HG02678 (cell line): ENCODE measurements at regions not wholly inside any gene's neighbourhood (a gene's known extent, or its start where the extent isn't known, plus 50 kb on each side); places are given as distances from the start of the nearest gene placed in this dataset.

Experiments
- ATAC-seq: cut with Tn5 transposase; IDR thresholded peaks from one replicate; pipeline ENCODE4 v1.9.1; 2021; ENCODE audit warnings: mild to moderate bottlenecking, moderate library complexity; ENCODE audit not compliant: unreplicated experiment

GRCh38 chr13:40161351-40161810, 505.1 kb downstream of the FOXO1 start:
- no peak for ATAC-seq

DNA sequence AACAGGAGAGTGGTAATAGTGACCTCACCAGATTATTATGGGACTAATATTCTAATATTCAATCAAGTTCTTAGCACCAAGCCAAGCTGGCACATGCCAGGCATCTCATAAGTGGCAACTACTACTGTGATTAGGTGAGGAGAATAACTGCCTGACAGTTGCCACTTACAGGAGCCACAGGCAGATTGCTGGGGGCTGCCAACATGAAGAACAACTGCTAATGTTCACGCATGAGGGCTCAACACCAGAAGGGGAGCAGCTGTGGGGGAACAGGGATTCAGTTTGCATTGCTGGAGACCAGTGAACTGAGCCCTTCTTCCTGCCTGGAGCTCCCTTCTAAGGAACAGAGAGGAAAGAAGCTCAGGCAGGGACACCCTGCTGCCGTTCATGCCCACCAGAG, 504.5 kb downstream of the FOXO1 start:
- ATAC-seq = no peak

DNA sequence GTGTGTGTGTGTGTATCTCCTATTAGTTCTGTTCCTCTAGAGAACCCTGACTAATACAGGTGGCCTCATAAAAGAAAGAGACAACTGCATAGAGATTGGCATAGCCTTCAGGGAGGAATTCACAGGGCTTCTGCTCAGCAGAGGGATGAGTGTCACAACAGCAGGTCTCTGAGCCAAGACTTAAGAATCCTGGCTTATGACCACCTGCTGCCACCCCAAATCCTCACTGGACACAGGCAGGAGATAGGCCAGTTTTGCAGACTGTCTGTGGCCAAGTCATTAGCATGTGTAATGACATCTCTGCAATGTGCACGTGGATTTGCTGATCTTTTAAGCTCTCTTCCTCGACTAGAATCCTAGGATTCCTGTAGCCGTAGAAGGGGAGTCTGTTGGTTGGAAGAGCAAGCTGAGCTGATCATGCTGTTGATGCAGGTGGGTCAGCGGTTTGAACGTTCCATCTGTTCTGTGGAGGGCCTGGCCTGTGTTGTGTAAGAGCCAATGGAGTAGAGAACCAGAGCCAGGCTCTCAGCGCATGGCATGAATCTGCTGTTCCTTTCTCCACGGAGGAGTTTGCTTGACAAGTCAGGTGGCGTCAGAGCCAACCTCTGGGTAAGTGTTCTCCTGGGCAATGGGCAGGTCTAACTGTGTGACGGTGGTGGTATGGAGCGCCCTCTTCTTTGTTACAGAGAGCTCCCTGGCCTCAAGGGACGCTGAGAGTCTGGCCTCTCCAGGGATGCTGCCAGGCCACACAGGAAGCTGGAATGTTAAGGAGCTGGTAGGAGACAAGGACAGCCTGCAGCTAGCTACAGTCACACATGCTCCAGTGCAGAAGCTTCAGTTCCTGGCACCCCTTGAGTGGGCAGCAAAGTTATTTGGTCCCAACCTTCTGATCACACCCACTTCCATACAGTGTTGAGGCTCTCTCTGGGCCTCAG, 503.1 kb downstream of the FOXO1 start:
- ATAC-seq = no peak

- no peak for ATAC-seq
Observed at GRCh38 chr13:40164133-40164532, 502.3 kb downstream of the FOXO1 start.

GRCh38 chr13:40165316-40165932, 501.0 kb downstream of the FOXO1 start:
- no peak for ATAC-seq

DNA sequence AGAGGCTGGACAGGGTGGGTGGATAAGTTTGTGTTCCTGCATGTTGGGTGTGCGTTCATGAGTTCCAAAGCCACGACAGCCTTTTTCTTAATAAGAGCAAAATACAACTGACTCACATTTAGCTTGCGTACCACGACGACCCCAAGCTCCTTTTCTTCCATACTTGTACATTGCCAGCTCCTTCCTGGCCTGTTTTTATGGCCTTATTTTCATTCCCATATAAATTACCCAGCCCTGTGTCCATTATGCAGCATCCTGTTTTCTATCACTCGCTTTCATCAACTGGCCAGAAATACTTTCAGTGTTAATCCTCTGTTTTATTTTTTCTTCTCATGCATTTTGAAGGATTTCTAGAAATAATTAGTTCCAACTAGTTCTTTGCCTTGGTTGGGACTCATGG, 499.1 kb downstream of the FOXO1 start:
- no peak for ATAC-seq

DNA sequence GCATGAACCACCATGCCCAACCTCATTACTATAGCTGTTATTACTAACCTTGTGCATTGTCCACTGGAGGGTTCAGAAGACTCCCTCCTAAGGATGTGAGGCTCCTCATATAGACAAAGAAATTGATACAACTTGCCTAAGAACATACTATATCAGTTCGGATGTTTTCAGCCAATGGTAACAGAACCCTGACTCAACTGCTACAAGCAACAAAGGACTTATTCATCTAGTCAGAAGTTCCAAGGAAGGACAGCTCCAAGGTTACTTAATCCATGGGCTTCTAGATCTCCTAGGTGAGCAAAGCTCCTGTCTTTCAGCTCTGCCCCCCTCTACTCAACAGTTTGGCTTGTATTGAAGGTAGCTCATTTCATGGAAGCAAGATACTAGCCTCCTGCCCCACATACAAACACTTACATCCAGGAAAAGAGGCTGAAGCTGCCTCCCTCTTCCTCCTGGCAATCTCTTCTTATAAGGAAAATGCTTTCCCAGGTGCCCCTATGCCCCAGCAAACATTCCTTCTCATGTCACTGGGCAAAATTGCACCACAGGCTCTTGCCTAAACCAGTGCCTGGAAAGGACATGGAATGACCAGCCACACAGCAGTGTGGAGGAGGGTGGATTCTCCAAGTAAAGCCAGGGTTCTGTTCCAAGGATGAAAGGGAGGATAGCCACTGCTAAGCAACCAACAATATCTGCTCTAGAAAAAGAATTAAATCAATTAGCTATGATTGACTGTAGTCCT, 497.8 kb downstream of the FOXO1 start:
- no peak for ATAC-seq

DNA sequence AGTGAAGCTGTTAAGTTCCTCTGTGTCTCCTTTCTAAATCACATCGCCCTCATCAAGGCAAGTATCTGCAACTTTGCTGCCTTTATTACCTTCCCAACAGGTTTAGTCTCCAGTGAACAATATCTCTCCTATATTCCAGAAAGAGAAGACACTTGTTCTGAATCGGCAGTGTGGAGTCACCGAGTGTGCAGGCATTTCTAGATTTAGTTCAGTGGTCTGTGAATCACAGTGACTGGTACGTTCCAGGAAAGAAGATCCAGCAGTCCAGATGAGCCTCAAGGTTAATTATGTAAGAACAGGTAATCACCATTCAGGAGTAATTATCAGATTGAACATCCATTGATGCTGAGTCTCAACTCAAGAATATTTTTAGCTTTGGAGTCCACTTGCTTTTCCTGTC, 497.0 kb downstream of the FOXO1 start:
- no peak for ATAC-seq

GRCh38 chr13:40170091-40170490, 496.4 kb downstream of the FOXO1 start:
- no peak for ATAC-seq

DNA sequence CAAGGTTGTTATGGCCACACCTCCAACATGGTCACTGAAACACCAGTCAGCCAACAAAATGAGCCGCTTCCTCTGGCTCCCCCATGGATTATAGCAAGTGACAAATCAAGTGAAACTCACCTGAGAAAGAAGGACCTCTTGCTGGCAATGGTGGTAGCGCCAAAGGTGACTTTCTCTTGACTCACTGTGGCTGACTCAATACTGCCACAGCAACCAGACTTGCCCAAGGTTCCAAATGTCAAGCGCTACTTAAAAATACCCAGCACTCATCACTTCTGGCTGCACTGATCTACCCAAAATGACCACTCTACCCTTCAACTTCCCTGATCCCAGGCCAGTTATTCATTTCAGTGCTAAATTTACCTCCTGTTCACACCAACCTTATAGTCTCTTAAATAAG, 495.5 kb downstream of the FOXO1 start:
- ATAC-seq = no peak

DNA sequence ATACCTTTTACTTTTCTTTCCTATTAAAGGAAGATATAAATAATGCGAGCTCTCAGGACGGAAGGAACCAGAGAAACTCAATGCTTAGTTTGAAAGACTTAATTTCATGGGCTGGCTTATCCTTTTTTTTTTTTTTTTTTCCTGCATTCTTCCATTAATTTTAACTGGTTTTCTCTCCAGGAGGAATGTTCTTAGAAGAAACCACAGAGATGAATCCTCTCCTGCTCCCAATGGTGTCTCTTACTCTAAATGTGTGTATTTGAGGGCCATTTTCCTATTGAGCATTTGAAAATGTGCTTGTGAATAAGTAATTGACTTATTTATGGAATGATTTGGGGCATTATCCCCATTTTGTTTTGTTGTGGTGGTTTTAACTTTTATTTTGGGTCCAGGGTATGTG, 494.9 kb downstream of the FOXO1 start:
- ATAC-seq = no peak

- no peak for ATAC-seq
Observed at GRCh38 chr13:40172149-40172591, 494.3 kb downstream of the FOXO1 start.

- ATAC-seq = no peak
Observed at GRCh38 chr13:40172878-40173277, 493.6 kb downstream of the FOXO1 start.

GRCh38 chr13:40175639-40176038, 490.8 kb downstream of the FOXO1 start:
- no peak for ATAC-seq

DNA sequence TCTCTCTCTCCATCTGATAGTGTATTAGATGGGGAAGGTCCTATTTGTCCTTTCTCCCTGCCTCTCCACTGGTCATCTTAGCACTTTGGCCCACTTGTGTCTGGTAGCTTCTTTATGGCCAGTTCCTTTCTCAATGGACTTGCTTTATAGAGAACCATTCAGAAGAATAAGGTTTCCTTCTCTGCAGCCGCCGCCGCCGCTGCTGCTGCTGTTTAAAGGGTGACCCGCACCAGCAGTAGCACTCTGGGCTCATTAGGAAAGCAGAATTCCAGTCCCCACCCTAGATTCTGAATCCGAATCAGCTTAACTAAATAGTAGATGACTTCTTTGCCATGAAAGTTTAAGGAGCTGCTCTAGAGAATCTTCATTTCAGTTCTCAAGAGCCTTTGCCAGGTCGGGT, 490.2 kb downstream of the FOXO1 start:
- ATAC-seq = no peak

GRCh38 chr13:40178130-40178529, 488.3 kb downstream of the FOXO1 start:
- ATAC-seq = no peak

DNA sequence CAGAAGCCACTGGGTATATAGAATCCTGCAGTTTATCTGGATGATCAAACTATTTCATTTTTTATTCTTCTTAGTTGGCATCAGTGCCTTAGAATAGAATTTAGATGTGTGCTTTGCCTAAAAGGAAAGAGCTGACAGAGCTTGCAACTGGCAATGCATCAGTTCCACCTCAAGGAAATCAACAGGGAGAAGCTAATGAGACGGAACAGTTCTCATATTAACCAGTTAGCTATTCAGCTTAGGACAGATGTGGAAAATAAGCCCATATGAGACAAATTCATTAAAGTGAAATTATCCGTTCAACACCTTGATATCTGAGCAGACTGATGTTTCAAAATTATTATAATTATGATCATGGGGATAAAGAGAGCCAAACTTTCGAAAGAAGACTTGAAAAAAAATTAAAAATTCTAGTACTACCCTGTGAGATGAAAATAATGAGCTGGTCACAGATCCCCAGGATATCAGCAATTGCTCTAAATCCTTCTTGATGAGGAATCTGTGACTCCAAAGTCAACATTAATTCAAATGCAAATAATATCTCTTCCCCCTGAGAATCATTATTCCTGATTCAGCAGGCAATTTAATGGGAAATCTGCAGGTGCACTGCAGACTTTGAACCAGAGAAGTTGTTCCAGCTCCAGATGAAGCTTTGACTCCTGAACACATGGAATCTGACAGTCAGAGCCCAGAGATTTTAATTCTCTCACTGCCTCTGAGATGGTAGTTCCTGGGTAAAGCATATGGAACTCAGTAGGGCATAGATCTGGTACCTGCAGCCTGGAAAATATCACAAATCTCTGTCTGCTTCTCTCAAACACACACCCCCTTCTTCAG, 486.8 kb downstream of the FOXO1 start:
- no peak for ATAC-seq

DNA sequence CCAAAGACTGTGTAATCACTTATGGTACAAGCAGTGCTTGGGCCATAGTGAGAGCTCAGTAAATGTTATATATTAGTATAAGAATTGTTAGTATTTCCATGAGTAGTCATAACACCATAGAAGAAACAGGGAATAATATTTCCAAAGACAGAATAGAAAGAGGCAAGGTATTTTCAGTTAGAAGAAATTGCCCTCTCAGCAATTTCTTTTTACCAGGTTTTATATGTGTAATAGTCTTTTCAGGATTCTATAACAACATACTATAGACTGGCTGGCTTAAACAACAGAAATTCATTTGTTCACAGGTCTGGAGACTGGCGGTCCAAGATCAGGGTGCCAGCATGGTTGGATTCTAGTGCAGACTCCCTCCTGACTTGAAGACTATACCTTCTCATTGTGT, 485.7 kb downstream of the FOXO1 start:
- no peak for ATAC-seq

DNA sequence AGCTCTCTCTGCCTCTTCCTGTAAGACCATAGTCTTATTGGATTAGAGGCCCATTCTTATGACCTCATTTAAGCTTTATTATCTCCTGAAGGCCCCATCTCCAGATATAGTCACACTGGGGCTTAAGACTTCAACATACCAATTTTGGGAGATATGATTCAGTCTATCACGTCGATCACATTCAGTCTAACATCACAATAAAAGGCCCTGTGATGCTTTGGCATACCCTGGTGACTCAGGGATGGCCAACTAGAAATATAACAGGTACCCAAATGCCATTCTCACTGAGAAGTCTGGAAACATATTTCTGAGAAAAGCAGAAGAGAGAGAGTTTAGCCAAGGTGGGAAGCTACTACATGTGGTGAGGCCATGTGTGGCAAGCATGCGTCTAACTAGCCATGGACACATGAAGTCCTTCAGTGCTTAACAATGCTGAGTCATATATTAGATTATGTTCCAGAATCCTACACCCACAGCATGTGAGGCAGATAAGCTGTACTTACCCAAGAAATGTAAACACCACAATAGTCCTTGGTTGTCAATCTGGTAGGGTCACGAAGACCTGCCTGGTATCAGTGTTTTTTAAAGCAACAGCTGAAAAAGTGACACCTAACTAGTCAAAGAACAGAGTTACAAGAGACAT, 485.1 kb downstream of the FOXO1 start:
- no peak for ATAC-seq

DNA sequence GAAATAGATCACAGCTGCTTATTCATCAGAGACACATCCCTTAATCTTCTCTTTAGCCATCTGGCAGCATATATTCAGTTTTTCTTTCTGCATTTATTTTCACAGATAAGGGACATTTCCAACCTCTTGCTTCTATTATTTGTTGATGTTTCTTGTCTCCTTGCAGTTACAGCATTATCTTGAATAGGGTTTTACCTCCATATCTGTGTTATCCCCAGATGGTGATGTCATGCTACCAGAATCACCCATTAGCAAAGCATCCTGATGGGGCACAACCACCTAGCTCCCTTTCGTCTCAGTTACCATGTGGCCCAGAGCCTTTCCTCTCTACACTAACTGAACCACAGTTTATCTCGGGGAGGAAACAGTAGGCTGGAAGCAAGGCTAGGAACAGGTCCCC, 483.9 kb downstream of the FOXO1 start:
- ATAC-seq = no peak
